ENCODE measurements at regions not wholly inside any gene's neighbourhood (a gene's known extent, or its start where the extent isn't known, plus 50 kb on each side); places are given as distances from the start of the nearest gene placed in this dataset.

GRCh38 chr1:173405281-173405680, 71.9 kb upstream of the PRDX6 start:
- TF ChIP-seq POLR2AphosphoS5 (IDR thresholded peaks at IDR 0.05; ENCODE audit: low read depth, low read length) (no peak), POLR2A (IDR thresholded peaks at IDR 0.05; ENCODE audit: low read depth, low read length) (no peak), TAF1 (IDR thresholded peaks at IDR 0.05; ENCODE audit: borderline replicate concordance, low read depth, low read length) (no peak)

All from GM12892 (cell line).